B cell (primary cell): ENCODE measurements at regions not wholly inside any gene's neighbourhood (a gene's known extent, or its start where the extent isn't known, plus 50 kb on each side); places are given as distances from the start of the nearest gene placed in this dataset.

Source experiments
- CTCF ChIP-seq: fragments of 200-600 bp; IDR thresholded peaks from one replicate; pipeline ENCODE4 v1.8.0; 2022; ENCODE audit warnings: antibody characterized with exemption, mild to moderate bottlenecking
- EZH2 ChIP-seq: IDR thresholded peaks from 2 replicates; pipeline ENCODE4 v1.6.1; 2012; ENCODE audit warnings: borderline replicate concordance, low read depth, mild to moderate bottlenecking, moderate library complexity, low read length; ENCODE audit not compliant: insufficient read depth, poor library complexity, severe bottlenecking

DNA sequence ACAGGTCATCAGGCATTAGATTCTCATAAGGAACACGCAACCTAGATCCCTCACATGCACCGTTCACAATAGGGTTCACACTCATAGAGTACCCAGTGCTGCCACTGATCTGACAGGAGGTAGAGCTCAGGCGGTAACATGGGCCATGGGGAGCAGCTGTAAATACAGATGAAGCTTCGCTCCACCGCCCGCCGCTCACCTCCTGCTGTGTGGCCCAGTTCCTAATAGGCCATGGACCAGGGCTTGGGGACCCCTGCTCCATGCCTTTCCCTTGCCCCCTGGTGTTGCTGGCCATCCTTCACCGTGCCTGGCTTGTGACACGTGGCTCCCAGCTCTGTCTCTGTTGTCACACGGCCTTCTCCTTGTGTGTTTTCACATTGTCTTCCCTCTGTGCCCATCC lies 171.1 kb upstream of the JARID2 start:
- TF ChIP-seq CTCF, result no peak
- no peak for TF ChIP-seq EZH2
